Cerebellar cortex (tissue), 1 donor: ENCODE measurements at regions not wholly inside any gene's neighbourhood (a gene's known extent, or its start where the extent isn't known, plus 50 kb on each side); places are given as distances from the start of the nearest gene placed in this dataset.
"Not testable (repeated sequence)": the region's sequence is repeated elsewhere in the genome, so short reads cannot be mapped to it uniquely, and the experiment has no call there.

Experiments used
- DNase-seq: peaks from one replicate; pipeline ENCODE4 v3.0.0-alpha.2; 2015; ENCODE audit warnings: low spot score

DNA sequence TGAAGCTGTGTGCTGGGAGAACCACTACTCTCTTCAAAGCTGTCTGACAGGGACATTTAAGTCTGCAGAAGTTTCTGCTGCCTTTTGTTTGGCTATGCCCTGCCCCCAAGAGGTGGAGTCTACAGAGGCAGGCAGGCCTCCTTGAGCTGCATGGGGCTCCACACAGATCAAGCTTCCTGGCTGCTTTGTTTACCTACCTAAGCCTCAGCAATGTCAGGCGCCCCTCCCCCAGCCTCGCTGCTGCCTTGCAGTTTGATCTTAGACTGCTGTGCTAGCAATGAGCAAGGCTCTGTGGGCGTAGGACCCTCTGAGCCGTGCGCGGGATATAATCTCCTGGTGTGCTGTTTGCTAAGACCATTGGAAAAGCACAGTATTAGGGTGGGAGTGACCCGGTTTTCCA lies 103.3 kb upstream of the SALL1 start:
- not testable (repeated sequence) for DNase-seq

DNA sequence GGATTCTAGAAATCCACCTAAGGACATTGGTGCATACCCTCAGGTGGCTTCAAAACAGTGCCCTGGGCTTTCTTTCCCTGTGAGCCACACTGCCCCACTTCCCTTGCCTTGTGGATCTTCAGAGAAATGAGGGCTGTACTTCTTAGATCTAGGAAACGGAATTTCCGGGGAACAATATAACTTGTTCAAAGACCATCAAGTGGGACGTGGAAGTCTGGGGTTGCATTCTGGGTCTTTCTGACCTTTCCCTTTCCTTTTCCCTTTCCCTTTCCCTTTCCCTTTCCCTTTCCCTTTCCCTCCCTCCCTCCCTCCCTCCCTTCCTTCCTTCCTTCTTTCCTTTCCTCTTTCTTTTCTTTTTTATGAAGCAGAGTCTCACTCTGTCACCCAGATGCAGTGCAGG lies 97.1 kb upstream of the SALL1 start:
- no peak for DNase-seq

DNA sequence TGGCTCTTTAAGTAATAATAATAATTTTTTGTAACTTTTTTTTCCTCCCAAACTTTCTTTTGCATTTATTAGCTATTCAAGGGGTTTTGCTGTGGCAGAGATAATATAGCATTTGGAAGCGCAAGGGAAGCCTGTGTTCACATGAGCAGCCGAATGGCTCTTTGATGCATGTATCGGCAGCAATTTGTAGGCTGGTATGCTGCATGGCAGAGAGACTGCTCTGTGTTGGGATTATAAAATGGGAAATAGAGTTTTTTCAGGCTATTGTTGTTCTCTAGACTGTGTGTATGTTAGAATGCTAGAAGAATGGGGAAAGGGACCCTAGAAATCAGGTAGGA lies 94.6 kb upstream of the SALL1 start:
- no peak for DNase-seq

DNA sequence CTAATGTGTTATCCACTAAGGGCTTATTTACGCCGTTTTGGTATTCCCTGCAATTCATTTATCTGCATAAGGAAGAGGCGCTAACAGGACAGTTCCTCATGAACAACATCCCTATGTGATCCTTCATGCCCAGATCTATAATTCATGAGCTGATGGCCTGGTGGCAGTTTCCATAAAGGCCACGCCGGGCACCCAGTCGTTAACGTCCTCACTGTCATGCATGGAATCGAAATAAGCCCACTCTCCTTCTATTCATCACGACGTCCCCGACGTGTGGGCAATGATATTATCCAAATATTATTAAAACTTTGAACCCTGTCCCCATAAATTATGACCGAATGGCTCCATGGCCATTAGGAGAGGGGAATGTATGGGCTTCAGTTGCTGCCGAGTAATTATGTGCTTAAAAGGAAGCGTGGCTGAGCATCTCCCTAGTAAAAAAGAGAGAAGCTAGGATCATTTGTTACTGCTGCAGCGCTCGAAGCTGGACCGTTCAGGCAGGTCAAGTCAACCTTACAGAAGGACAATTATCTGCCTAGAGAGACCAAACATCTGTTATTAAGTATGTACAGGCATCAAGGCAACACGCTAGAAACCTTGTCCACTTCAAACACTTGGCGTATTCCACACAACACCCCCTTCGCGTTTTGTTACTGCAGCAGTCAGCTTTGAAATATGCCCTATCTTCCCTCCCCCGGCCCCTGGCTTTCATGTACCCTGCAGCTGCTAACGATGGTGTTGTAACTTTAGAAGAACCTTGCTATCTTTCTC lies 94.0 kb upstream of the SALL1 start:
- no peak for DNase-seq

DNA sequence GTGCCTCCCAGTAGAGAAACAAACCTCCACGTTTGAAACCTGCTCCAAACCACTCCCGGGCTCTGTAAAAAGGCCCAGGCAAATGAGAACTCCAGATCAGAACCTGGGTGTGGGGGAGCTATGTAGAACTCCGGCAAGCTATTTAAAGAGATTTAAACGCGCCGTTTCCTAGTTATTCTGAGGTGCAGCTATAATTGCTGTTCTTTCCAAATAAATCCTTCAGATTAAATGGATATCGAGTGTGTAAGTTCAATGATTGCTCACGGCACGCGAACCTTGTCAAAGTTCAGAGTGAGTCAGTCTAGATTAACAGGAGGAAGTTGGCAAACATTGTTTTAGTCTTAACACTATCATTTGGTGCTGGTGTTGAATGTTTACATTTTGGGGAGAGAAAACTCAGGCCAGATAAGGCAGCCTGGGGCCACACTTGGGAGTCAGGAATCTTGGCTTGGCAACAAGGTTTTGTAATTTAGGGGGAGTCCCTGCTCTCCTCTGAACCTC lies 92.9 kb upstream of the SALL1 start:
- no peak for DNase-seq

DNA sequence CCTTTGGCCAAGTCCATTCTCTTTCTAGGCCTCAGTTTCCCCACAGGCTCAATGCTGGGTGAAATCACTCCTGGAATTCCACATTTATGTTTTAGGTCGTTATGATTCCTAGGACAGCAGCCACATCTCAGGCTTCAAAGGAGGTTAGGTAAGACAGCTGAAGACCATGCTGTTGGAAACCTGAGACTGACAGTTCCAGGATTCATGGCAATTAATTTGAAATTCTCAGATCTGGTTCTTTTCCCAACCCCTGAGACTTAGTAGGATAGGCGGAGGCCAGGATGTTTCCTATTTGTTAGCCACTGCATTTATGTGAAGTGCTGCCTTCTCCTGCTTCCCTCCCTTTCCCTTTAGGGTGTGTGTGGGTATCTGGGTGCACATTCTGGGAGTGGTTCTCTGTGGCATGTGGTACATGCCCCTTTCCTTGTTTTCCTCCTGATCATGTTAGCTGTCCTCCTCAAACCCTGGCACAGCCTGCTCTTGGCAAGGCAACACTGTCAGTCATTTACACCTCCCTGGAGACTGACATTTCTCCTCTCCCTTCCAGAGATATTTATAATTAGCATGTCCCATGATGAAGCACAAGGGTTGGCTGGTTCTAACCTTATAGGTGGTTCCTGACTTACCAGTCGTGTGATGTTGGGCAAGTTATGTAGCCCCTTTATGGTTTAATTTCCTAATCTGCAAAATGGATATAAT lies 91.4 kb upstream of the SALL1 start:
- no peak for DNase-seq

DNA sequence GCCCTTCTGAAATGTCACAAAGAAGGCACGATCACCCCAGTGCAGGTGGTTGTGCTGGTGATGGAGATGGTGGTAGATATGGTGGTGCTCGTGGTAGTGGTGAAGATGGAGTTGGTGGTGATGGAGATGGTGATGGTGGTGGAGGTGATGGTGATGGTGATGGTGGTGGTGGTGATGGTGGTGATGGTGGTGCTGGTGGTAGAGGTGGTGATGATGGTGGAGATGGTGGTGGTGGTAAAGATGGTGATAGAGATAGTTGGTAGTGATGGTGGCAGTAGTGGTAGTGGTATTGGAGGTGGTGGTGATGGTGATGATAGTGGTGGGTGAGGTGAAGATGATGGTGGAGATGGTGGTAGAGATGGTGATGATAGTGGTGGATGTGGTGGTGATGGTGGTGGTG lies 88.1 kb upstream of the SALL1 start:
- DNase-seq = no peak

DNA sequence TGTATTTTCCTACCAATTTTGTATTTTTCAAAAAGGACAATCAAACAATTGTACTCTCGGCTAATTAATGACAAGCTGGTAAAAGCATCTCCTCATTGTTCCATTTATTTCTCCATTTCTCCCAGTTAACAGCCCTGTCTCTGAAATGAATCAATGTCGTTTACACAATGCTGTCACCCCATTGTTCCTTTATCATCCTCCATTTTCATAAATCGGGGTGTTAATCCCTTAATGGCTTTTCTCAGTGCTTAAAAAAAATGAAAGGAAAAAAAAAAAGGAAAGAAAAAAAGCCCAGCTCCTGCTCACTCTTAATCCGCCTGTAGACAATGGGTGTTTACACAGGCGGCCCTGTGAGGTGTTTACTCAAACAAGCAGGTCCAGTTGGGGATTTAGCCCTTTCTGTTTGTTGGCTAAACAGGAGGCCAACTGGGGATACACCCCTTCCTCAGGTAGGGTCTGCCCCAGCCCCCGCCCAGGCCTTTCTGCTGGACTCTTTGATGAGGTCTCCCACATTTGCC lies 86.8 kb upstream of the SALL1 start:
- no peak for DNase-seq

DNA sequence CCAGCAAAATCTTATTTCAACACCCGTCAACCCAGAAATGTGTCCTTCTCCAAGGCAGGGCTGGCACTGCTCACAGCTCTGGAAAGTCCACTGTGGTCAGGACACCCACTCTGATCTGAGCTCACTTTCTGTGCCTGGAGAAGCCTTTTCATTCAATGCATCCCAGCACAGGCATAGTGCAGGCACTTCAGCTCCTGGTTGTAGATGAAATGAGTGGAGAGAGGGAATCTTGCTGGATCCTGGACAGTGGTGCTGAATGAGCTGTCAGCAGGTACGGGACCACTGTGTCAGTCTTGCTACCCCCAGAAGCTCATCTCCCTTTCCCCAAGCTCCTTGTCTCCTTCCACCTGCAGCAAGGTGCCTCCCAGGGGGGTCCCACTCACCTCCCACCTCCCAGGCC lies 86.1 kb upstream of the SALL1 start:
- DNase-seq = no peak

DNA sequence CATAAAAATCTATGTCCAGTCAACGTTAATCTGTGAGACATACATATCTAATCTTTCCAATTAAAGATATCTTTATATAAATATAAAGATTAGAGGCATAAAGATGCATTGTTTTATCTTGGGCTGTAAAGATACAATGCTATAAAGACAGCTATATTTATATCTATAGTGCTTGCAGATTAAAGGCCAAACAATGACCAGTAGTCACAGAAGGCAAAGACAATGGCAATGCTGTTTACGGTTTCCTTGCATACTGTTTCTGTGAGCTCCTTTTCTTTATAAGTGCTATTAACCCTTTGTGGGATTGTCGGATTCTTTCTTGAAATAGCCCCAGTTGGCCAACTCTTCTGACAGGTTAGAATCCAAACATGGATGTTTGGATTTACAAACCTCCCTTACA lies 85.5 kb upstream of the SALL1 start:
- no peak for DNase-seq

DNA sequence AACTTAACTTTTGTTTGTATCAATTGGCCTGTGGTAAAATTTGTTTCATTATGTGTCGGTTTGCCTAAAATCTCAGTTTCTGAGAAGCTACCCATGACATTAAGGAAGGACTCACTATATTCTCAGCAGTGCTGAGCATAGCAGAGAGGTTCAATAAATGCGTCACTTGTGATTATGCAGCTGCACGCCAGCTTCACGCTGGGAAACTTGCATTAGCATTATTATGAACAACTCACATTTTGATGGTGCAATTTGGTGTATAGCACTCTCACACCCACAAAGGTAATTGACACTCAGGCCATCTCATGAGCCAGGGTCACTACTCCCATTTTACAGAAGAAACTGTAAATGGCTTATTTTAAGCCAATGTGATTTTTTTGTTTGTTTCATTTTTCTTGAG lies 80.6 kb upstream of the SALL1 start:
- DNase-seq = no peak

DNA sequence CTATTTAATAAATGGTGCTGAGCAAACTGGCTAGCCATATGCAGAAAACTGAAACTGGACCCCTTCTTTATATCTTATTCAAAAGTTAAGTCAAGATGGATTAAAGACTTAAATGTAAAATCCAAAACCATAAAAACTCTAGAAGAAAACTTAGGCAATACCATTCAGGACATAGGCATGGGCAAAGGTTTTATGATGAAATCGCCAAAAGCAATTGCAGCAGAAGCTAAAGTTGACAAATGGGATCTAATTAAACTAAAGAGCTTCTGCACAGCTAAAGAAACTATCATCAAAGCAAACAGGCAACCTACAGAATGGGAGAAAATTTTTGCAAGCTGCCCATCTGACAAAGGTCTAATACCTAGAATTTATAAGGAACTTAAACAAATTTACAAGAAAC lies 79.0 kb upstream of the SALL1 start:
- not testable (repeated sequence) for DNase-seq

DNA sequence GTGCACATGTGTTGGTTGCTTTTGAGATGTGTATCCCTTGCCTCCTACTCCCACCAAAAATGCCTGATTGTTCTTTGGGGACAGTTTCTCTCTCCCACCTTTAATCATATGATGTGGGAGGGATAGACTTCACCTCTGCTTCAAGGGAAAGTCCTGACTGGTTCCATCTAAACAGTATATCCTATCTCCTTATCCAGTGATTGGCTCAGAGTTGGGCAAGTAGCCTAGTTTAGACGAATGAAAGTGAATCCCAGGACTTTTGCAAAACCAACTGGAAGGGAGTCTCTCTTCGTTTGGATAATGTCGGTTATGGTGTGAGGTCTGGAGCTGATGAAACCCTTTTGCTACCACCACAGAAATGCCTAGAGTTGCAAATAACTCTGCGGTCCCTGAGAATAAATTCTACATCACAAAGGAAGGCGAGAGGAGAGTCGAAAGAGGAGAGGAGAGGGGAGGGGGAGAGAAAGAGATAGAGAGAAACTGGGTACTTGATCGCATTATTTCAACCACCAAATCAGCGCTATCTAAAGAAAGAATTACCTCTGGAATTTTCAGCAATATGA lies 77.1 kb upstream of the SALL1 start:
- DNase-seq = no peak

DNA sequence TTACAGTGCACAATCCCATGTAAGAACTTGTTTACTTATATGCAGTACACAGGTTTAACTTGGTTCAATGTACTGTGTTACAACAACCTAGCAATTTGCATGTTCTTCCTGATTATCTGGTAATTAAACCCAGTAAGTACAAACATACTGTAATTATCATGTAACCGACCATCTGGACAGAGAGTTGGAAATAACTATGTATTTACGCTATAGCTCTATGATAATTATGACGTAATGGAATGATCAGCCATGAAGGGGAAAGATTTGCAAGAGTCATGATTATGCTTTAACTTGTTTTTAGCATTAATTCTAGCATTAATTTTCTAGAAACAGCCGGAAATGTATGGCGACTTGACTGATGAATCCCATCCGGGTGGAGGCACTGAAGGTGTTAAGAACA lies 74.8 kb upstream of the SALL1 start:
- DNase-seq = no peak

DNA sequence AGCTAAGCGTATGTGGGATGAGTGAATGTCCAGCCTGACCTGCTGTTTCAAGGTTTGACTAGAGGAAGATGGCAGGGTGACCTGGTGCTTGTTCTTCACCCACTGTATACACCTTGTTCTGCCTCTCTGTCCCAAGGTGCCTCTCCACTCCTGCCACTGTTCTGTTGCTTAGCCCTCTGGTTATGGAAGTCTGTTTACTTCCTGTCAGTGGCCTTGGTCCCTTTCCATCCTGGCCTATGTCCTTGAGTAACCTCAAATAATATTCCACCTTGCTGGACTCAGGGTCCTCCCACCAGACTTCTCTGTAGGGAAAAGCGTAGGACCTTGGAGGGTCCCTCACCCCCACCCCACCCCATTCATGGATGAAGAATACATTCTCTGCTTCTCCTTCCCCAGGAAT lies 73.2 kb upstream of the SALL1 start:
- no peak for DNase-seq

DNA sequence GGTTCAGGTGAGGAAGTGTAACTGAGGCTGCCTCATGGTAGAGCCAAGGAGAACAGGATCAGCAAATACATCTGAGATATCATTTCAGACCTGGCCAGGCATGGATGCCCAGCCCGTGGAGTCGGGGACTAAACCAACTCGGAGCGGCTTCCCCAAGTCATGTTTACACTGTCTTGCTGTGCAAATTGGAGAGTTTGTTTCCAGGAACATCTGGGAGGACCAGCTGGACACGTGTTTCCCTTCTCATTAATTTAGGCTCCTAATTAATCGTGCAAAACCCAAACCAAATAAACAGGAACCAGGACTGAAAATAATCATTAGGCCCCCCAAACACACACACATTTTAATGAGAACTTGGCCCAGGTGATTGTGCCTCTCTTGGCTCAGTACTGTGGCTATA lies 70.9 kb upstream of the SALL1 start:
- DNase-seq = no peak

DNA sequence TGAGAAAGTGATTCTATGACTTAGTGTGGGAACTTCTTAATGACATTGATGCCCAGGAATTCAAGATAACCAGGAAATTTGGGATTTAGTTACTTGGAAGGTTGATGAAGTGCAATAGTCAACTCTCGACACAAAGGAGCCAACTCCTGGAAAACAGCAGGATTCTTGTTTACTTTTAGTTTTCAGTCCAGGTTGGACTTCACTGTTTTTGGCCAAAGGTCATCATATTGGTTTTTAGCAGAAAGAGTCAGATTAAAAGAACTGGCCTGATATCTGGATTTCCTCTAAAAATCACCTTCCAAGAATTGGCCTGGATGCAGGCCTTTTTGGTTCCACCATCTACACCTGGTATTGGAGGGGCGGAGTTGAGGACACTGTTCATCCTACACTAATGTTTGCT lies 60.1 kb upstream of the SALL1 start:
- DNase-seq = no peak

DNA sequence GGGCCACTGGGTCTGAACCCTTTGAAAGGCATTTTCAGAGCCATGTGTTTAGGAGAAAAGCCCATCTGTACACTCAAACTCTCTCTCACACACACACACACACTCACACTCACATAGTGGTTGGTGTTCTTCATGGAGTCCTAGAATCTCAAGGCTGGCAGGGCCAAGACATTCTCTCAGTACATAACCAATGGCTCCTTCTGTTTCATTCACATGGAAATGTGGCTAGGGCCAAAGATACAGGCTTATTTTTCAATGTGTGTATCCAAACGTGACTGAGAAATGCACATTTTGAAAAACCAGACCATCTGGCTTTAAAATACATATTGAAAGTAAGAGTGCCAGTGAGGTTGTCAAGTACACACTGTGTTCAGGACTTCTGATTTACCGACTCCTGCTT lies 59.0 kb upstream of the SALL1 start:
- no peak for DNase-seq

DNA sequence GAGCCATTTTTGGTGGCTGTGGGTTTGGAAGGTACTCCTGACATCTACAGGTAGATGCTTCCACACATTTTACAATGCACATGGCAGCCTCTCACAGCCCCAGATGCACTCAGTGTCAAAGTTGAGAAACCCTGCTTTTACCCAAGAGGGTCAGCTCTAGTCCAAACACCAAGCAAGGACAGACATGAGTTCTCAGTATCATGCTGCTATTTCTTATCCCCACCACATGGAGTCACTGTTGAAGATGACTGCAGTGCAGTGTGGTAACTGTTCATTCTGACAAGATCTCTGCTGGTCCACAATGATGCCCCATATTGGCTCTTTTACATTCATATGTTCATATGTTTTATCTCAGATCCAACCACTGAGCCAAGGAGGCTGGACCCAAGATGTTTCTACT lies 50.5 kb upstream of the SALL1 start:
- DNase-seq = no peak
